IPS DF 4.7 (cell line): ENCODE measurements at regions not wholly inside any gene's neighbourhood (a gene's known extent, or its start where the extent isn't known, plus 50 kb on each side); places are given as distances from the start of the nearest gene placed in this dataset.
"Not testable (repeated sequence)": the region's sequence is repeated elsewhere in the genome, so short reads cannot be mapped to it uniquely, and the experiment has no call there.

Experiments used
- DNase-seq: peaks from one replicate; pipeline ENCODE4 v3.0.0-alpha.2; 2013; ENCODE audit warnings: low spot score; ENCODE audit errors: extremely low read depth

DNA sequence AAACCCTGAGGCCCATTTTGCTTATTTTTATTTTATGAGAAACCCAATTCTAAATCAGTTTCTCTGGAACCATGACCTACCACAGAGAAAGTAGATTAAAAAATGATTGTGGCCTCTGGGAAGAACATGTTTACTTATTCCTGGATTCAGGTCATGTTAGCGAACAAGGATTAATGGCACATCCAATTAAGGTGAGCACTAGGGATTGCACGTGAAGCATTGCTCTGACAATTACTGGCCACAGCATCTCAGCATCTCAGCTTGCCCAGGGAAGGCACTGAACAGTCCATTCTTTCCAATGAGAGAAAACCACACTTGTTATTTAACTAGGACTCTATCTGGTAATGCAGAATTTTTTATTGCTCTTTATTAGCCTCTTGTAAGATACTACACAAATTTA is 119.8 kb downstream of the ZNF330 start:
- no peak for DNase-seq

DNA sequence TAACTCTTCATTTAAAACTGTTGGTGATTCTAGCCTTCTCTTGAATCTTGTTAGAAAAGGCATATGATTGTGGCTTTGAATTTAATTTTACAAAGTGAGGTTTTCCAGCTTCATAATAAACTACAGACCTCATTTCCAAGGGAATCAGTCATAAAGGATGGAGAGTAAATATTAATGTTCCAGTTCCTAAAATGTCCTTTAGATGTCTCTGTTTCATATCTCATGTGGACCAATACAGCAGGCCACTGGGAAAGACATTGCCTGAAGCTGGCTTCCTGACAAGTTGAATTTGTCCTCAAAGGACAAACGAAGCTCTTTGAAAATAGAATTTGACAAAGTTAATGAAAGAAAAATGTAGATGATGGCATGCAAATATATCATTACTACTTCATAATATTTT is 125.4 kb downstream of the ZNF330 start:
- no peak for DNase-seq

DNA sequence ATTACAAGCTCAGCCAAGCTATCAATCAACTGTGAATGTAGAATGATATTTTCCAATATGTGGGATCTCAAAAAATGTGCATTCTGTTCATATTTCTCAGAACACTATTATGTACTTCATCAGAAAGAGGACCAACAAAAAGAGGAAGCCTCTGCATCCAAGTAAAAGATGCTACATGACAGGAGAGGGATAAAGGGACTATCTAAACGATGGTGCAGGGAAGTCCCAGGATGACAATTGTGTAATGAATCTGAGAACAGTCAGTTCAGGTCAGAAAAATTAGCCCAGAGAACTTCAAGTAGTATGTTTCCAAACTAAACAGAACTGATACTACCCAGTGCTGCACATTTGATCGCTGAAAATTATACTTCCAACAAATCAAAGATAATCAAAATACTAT is 127.0 kb downstream of the ZNF330 start:
- no peak for DNase-seq

DNA sequence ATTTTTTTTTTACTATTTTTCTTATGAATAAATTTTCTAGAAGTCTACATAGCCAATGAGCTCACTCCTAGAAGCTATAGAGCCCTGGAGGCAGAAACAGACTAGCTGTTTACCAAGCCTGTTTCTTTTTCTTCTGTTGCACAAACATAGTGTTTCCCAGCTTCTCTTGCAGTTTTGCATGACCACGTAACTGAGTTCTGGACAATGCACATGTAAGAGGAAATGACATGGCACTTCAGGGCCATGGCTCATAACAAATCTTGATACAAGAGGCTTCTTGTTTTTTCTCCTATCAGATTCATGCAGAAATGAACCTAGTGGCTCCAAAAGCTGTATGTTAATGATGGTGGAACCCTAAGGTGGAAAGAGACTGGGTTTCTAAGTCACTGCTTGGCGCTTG is 127.4 kb downstream of the ZNF330 start:
- no peak for DNase-seq

DNA sequence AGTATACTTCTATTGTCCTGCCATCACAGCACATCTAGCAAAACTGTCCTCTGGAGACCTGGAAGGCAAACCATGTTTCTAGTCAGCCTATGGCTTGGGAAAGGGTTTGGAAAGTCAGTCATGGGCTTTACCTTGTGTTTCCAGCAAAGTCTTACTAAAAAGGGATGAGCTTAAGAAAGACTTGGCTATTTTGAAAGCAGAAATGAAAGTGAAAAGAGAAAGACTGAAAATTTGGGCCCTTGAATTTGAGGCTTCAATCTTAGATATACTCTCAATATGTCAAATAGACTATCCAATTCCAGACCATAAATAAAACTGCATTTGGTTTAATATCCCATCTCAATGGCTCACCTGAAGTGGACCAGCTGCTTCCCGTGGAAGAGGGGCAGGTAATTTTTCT is 127.9 kb downstream of the ZNF330 start:
- DNase-seq, result no peak

DNA sequence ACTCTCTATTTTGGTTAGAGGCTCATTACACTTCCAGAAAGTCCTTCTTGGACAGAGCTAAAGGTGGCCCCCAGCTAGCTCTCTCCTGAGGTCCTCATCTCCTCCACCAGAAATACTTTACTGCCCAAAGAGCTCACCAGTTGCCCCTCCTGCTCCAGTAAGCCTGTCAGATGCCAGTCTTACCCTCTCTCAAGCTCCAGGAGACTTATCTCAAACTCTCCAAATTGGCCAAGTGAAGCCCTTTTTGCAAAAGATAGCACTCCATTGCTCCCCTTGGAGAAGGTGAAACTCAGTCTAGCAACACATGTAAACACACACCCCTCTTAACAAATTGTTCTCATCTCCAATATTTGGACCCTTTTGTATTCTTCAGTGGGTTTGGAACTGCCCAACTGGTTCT is 128.5 kb downstream of the ZNF330 start:
- DNase-seq, result no peak

DNA sequence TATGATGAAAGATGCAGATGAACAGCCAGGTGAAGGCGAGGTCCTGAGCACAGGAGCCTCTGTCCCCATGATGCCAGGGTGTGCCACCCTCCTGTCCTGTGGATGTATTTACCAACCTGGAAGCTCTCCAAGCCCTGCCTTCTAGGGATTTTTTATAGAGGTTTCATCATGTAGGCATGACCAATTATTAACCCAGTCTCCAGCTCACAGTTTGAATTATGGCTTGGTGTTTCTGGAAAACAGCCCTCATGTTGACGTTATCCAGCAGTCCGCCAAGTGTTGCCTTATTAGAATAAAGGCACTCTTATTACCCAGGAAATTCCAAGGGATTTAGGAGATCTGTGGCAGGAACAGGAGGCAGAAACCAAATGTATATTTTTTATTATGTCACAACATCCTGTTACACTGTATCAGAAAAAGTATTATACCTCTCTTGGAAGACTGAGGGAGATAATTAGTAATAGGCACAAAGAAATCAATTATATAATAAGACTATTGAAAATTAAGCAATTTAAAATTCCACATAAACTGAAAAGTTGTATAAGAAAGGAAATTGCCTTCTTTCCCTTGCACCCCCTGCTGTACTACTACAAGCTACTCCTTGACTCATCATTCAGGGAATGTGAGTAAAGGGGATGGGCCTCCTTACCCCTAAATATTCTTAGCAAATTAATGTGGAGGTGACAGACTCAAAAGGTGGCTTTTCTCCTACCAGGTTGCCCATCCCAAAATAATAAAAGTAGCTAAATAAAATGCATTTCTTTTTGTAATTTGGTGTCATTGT is 129.6 kb downstream of the ZNF330 start:
- DNase-seq, result no peak

DNA sequence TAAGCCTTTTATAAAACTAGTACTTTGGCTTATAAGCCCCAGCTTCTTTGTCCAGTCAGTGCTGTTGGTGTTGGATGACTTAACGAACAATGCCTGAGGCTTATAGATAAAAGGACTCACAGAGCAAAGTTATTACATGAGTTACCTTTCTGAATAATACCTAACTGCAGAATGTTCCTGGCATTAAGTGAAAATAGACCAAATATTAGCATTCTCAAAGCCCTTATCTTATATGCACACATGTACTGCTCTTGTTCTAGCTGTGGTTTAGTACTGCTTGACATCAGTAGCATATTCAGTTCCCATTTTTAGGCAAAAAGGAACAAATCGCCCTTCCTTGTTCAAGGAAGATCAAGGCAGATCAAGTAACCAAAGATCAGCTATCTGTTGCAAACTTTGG is 131.6 kb downstream of the ZNF330 start:
- no peak for DNase-seq

DNA sequence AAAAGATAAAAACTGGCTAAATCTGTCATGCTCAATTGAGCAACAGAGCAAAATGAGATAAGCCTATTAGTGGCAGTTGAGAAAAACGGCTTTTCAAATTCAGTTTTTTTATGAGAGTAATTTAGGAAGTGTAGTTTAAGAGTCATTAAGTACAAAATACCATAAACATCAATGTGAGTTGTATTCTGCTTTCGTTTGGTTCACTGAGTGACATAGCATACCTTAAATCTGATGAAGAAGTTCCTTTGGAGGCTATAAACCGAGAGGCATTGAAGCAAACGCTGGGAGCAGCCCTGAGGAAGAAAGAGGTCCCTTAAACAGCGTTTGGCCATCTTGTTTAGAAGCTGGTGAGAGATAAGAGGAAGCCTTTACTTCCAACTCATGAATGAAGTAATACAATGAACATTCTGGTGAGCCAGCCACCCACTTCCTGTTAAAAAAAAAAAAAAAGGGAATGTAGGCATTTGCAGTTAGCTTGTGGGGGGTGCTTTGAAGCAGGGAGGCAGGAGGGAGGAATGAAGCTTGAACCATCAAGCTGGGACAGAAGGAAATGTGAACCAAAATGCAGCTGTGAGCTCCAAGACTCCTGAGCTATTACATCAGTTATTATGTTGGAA is 132.3 kb downstream of the ZNF330 start:
- no peak for DNase-seq

DNA sequence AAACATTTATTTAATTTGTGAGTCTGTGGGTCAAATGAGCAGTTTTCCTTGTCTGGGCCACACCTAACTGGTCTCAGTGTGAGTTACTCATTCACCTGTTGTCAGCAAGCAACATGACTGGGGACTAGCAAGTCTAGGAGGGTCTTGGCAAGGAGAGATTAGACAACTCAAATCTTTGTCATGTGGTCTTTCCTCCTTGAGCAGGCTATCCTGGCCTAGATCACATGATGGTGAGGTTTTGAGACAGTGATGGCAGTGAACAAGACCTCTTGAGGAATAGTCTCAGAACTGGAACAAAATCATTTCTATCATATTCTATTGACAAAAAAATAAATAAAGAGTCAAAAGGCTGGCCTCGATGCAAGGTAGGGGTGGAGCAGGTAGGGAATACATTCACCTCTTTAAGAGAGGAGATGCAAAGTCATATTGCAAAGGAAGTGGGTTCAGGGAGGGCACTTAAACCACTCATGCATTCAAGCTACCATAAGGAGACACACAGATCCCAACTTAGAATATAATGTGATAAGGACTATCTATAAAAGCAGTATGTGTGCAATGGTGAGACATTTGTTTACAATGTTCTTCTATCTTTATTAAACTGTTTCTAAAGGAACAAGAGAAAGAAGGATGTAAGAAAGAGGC is 135.7 kb downstream of the ZNF330 start:
- DNase-seq, result no peak

DNA sequence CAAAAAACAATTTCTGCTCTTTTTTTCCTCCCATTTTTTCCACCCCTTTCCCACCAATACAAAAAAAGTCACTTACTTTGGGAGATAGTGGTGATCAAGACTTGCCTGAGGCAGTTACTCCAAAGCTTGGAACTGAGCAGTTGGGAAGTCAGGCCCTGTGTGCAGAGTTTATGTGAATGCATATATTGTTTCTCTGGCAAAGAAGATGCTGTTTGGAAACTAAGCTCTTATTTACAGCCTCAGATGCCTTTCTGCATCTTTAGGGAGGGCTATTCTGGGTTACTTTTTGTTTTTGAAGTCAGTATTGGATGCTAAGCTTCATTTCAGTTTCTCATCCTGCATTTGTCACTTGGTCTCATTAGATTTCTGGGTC is 136.3 kb downstream of the ZNF330 start:
- DNase-seq, result no peak

DNA sequence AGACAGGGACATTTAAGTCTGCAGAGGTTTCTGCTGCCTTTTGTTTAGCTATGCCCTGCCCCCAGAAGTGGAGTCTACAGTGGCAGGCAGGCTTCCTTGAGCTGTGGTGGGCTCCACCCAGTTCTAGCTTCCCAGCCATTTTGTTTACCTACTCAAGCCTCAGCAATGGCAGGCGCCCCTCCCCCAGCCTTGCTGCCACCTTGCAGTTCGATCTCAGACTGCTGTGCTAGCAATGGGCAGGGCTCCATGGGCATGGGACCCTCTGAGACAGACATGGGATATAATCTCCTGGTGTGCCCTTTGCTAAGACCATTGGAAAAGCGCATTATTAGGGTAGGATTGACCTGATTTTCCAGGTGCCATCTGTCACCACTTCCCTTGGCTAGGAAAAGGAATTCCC is 147.5 kb downstream of the ZNF330 start:
- DNase-seq, result not testable (repeated sequence)

DNA sequence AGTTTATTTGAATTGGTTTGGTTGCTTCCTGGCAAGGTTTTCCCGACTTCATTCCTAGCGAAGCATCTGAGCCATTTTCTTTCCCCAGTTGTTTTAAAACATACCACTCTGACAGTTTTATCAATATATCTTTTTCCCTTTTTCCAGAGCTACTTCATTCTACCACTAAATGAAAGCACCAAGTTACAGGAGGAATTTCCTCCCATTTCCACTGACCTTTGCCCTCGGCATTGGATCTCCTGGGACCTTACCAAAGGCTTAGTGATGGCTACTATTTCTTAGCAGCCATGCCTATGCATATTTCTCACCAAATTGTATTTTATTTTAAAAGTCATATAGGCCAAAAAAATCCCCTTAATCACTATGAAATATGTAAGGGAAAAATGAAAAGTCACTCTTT is 150.5 kb downstream of the ZNF330 start:
- no peak for DNase-seq

DNA sequence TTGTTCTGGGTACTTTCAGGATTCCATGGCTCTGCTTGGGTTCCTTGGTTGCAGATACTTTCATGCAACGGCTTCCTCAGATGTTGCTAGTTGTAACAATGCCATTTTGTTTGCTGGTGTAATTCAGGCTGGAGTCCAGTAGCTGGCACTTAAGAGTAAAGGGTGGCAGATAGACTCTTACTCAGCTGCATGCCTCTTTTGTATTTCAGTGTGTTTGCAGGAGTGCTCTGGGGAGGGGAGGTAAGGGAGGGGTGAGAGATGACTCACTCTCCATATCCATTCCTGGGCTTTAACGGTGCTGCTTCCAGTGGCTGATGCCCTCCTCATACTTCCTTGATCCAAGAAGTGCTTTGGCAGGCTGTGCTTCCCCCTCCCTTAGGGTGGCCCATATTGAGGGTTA is 155.2 kb downstream of the ZNF330 start:
- no peak for DNase-seq

DNA sequence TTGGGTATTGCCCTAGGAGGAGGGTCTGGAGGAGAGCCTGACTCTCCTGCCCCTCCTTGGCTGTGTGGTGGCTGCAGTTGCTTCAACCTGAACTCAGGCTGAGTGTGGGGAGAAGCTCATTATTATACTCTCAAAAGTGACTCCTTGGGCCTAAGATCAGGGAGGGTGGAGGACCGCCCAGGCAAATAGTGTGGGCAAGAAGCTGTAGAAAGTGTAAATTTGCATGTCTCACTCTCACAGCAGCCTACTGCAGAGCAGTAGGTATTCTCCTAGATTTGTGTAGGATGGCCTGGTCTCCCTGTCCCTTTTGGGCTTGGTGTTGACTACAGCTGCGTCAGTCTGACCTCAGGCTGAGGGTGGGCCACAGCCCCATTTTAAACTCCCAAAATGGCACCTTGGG is 156.1 kb downstream of the ZNF330 start:
- DNase-seq, result no peak

DNA sequence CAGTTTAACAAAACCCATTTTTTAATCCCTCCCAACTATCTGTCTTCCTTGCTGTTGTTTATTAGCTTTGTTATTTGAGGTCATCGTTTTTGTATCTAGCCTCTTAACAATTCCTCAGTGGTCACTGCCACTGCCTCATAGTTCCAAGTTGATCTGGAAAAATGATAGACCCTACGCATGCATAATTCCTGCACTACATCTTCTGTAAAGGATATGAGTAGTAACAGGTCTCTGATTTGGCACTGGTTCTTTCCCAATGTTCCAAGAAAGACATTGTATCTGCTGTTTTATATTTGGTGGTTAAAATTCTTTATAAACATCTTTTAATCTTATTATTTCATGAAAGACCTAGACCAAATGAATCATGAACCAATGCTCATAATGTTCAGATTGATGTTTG is 166.6 kb downstream of the ZNF330 start:
- DNase-seq, result no peak

DNA sequence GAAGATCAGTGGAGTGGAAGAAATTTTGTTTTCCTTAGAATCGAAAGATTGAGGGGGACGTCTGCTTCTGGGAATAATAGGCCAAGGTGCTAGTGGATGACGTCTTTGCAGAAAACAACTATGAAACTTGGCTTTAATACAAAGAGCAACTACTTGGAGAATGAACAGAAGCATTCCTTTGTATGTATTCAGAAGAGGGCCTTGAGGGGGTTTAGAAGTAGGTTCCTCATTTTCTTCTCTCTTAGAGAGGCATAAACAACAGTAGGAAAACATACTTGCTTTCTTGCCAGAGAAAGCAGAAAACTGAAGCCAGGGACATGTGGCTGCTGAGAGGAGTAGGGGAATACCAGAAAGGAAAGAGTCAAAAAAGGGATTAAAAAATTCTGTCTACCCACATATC is 167.8 kb downstream of the ZNF330 start:
- no peak for DNase-seq

DNA sequence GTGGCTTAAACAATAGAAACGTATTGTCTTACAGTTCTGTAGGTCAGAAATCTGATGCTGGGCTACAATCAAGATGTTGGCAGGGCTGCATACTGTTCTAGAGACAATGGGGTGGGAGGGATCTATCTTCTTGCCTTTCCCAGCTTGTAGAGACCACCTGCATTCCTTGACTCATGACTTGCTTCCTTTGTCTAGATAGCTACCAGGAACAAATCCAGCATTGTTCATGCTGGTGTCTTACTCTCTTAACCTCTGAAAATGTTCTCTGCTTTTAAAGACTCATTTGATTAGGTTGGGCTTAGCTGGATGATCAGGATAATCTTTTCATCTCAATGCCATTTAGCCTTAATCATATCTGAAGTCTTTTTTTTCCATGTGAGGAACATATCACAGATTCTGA is 169.0 kb downstream of the ZNF330 start:
- DNase-seq, result no peak

DNA sequence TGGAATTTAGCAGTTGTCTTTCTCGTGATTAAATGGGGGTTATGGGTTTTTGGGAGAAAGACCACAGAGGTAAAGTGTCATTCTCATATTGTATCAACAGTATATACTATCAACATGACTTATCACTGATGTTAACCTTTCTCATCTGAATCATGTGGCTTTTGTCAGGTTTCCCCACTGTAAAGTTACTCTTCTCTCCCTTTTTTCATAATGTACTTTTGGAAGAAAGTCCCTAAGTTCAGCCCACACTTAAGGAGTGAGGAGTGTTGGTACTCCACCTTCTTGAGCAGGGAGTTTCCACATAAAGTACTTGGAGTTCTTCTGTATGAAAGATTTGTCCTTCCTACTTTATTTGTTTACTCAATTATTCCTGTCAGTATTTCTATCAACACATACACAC is 169.9 kb downstream of the ZNF330 start:
- no peak for DNase-seq

DNA sequence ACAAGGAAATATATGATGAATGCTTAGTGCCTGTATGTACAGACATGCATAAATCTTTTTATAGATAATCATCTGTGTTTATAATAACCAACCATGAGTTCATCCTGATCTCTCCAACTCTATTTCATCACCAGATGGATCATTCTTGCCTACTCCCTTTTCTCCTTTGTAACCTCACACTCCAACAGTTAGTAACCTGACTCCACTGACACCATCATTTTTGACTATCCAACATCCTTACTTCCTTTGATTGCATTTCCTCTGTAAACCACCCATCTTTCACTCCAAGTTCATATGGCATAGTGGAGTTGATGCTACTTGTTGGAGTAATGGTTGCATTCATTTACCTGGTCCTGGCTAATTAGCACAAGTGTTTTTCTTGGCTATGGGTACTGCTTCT is 170.6 kb downstream of the ZNF330 start:
- no peak for DNase-seq

DNA sequence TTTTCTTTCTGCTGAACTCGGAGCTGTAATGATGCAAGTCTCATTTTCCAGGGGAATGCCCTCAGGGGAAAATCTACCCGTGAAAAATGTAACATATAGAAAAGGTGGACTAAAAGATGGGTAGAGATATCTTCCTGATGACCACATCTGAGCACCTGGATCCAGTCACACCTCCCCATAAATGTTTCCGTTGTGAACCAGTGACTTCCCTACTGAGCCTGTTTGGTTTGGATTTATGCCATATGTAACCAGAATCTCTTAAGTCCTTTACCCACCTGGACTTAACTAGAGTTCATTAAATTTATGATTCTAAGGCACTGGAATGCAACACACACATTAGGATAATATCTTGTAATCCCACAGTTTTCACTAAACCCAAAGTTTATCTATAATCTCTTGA is 171.1 kb downstream of the ZNF330 start:
- DNase-seq, result no peak

DNA sequence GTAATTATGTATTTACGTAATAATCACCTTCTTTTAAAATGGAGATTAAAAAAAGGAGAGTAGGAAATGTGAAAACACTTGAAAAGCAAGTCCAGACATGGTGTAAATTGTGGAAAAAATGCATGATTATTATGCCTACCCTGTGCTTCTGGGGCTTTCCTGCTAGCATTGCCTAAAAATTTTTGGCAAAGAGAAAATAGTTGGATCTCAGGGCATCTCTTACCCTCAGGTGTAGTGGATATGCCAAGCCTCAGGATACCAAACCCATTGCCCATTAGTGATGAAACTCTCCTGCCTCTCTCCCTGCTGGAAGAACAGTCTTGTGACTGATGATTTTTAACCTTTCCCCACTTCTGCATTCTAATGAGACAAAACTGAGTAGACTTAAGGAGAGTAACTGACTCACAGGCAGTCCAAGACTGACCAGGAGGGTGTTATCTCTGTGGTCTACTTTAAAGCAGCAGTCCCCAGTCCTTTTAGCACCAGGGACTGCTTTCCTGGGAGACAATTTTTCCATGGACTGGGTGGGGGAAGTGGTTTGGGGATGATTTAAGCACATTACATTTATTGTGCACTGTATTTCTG is 174.6 kb downstream of the ZNF330 start:
- no peak for DNase-seq

DNA sequence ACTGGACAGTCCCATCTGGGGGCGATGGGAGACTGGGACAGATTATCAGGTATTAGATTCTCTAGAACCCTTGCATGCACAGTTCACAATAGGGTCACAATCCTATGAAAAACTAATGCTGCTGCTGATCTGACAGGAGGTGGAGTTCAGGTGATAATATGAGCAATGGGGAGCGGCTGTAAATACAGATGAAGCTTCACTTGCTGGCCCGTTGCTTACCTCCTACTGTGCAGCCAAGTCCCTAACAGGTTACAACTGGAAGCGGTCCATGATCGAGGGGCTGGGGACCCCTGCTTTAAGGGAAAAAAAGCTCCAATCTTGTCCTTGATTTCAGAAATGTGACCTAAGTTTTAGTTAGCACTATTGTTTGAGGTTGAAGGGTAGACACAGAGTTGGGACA is 175.2 kb downstream of the ZNF330 start:
- no peak for DNase-seq
